GM10266 (cell line): ENCODE measurements at regions not wholly inside any gene's neighbourhood (a gene's known extent, or its start where the extent isn't known, plus 50 kb on each side); places are given as distances from the start of the nearest gene placed in this dataset.

Experiments used
- DNase-seq: peaks from one replicate; pipeline ENCODE4 v3.0.0; 2012; ENCODE audit errors: extremely low spot score
- TF ChIP-seq, protein P1 (sequence below): IDR thresholded peaks from 2 replicates; pipeline ENCODE4 v1.5.1; 2012; ENCODE audit warnings: mild to moderate bottlenecking, low read depth; ENCODE audit not compliant: control insufficient read depth, insufficient read depth; ENCODE audit errors: missing control alignments

DNA sequence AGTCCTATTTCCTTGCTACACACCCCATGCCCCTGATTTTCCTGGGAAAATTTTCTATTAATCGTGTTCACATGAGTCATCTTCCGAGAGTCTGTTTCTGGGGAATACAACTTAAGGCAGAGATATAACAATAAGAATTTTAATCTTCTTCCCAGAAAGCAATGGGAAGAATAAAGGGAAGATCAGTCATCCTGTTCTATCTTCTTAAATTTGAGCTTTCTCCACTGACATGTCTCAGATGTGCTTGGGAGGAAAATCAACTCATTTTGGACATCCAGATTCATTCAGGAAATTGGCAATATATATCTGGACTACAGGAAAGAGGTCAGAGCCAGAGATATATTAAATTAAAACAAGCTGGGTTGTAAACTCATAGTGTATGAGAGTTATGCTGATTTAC lies 62.3 kb upstream of the SPAG16 start:
- no peak for DNase-seq
- TF ChIP-seq, protein P1, sequence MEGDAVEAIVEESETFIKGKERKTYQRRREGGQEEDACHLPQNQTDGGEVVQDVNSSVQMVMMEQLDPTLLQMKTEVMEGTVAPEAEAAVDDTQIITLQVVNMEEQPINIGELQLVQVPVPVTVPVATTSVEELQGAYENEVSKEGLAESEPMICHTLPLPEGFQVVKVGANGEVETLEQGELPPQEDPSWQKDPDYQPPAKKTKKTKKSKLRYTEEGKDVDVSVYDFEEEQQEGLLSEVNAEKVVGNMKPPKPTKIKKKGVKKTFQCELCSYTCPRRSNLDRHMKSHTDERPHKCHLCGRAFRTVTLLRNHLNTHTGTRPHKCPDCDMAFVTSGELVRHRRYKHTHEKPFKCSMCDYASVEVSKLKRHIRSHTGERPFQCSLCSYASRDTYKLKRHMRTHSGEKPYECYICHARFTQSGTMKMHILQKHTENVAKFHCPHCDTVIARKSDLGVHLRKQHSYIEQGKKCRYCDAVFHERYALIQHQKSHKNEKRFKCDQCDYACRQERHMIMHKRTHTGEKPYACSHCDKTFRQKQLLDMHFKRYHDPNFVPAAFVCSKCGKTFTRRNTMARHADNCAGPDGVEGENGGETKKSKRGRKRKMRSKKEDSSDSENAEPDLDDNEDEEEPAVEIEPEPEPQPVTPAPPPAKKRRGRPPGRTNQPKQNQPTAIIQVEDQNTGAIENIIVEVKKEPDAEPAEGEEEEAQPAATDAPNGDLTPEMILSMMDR, result no peak

DNA sequence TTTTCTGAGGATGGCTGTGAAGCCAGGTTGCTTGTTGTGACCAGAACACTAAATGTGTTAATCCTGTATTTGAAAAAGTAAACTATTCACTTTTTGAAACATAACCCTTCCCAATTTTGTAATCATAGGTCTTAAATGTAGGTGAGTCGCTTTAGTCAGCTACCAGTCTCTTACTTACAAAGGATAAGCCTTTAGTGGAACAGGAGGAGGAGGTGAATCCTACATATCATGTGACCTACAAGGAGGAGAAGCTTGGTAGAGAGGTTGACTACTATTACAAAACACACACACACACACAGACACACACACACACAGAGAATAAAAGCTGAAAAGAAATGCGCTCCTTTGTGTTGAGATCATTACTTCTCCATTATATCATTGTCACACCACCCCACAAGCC lies 59.9 kb upstream of the SPAG16 start:
- DNase-seq, result no peak
- TF ChIP-seq, protein P1, result no peak

DNA sequence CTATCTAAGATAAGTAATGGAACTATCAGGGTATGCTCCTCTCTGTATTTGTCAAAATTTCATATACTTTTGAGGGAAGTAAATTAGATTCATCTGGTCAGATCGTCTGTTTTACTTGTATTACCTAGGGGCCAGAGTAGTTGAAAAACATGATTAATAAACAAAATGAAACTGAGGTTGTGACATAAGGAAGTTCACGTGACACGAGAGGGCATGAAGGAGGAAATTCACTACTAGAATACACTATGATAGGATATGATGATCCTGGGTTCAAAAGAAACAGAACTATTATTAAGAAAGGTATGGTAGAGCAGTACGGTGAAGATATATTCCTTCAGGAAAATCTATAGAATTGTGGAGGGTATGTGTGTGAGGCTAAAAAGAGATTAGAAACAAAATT lies 58.4 kb upstream of the SPAG16 start:
- TF ChIP-seq, protein P1, result no peak
- DNase-seq, result no peak

DNA sequence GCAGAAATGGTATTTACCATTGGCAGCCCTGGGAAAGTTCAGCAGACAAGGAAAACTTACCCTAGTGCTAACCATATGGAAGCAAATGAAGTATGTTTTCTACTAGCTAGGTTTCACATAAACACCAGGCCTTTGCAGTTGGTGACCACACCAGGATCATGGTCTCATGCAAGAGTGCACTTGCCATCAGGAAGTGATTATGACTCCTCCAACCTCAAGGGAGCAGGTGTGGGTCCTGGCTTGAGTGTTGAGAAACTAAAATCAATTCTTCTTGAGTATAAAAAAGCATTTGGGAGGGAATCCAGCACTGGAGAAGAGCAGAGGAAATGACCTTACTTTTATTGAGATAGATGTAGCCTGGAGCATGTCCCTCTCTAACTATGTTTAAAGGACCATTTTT lies 56.8 kb upstream of the SPAG16 start:
- TF ChIP-seq, protein P1, result no peak
- DNase-seq, result peak; percentile 9

DNA sequence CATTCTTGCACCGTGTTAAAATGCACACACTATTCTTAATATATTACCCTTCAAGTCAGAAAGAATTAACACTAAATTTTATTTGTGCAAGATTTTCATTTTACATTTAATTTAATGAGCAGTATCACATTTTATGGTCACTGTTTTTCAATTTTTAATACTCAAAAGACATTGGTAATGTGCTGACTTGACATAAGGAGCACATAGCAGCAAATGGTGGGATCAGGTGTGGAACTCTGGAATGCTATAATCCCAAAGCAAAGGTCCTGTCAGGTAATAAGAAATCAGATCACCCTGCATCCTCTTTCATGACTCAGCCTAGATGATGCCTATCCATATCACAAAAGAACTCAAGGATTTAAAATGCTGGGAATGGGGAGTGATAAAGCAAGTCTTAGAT lies 55.6 kb upstream of the SPAG16 start:
- TF ChIP-seq, protein P1, result no peak
- DNase-seq, result no peak

DNA sequence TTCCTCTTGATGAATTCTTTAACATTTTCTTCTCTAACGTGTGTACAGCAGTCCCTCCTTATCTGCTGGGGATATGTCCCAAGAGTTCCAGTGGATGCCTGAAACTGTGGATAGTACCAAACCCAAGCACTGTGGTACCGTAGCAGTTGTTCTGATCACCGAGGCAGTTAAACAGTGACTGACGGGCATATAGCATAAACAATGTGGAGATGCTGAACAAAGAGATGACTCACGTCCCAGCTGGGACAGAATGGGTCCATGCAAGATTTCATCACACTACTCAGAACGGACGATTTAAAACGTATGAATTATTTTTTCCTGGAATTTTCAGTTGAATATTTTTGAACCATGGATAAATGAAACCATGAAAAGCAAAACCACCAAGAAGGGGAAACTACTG lies 54.5 kb upstream of the SPAG16 start:
- no peak for DNase-seq
- TF ChIP-seq, protein P1, result no peak

DNA sequence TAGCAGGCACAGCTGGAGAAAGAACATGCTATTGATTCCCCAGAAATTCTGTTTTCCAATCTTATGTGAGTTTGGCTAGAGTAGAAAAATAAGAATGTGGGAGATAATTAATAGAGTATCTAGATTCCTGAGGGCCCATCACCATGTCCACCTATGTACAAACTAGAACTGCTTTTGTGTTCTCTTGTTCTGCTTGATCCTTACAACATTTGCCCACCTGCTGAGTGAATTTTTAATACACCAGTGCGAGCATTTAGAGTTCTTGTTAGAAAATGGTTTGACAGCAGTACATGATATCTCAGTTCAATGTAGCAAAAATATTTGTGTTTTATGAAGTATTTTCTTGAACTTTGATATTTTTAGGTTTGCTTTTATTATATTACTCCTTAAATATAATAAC lies 52.3 kb upstream of the SPAG16 start:
- TF ChIP-seq, protein P1, result no peak
- DNase-seq, result no peak
